ENCODE measurements at regions not wholly inside any gene's neighbourhood (a gene's known extent, or its start where the extent isn't known, plus 50 kb on each side); places are given as distances from the start of the nearest gene placed in this dataset.

- BruUV-seq (replicated peaks) = no TSS peak
- CTCF ChIA-PET = interaction anchor here (0.6 kb wide), 1 partner anchor 83 kb away, joined by 3 read pairs; no protein-coding TSS in a partner anchor
- Mint-ChIP-seq H3K4me1 (ENCODE audit: low read depth, unreplicated experiment) (peaks cover 13% of the 10 kb centered on the region), H3K27me3 (ENCODE audit: unreplicated experiment) (peaks cover 14% of the 10 kb centered on the region), H3K36me3 (ENCODE audit: insufficient read depth, unreplicated experiment) (no peaks in the 10 kb centered on the region), H3K27ac (ENCODE audit: unreplicated experiment) (no peak overlapping the region), H3K9me3 (ENCODE audit: low read depth, unreplicated experiment) (no peaks in the 10 kb centered on the region), H3K4me3 (ENCODE audit: low read depth, unreplicated experiment) (no peak overlapping the region)
- intact Hi-C loops (cut with micrococcal nuclease; ENCODE audit: unreplicated experiment) = no loop called here
- no peak for DNase-seq
- TF ChIP-seq, protein P1, sequence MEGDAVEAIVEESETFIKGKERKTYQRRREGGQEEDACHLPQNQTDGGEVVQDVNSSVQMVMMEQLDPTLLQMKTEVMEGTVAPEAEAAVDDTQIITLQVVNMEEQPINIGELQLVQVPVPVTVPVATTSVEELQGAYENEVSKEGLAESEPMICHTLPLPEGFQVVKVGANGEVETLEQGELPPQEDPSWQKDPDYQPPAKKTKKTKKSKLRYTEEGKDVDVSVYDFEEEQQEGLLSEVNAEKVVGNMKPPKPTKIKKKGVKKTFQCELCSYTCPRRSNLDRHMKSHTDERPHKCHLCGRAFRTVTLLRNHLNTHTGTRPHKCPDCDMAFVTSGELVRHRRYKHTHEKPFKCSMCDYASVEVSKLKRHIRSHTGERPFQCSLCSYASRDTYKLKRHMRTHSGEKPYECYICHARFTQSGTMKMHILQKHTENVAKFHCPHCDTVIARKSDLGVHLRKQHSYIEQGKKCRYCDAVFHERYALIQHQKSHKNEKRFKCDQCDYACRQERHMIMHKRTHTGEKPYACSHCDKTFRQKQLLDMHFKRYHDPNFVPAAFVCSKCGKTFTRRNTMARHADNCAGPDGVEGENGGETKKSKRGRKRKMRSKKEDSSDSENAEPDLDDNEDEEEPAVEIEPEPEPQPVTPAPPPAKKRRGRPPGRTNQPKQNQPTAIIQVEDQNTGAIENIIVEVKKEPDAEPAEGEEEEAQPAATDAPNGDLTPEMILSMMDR (IDR thresholded peaks at IDR 0.05; ENCODE audit: unreplicated experiment) = no peak
Measured at GRCh38 chr2:201970786-201971108, 62.9 kb upstream of the FZD7 start.

DNA sequence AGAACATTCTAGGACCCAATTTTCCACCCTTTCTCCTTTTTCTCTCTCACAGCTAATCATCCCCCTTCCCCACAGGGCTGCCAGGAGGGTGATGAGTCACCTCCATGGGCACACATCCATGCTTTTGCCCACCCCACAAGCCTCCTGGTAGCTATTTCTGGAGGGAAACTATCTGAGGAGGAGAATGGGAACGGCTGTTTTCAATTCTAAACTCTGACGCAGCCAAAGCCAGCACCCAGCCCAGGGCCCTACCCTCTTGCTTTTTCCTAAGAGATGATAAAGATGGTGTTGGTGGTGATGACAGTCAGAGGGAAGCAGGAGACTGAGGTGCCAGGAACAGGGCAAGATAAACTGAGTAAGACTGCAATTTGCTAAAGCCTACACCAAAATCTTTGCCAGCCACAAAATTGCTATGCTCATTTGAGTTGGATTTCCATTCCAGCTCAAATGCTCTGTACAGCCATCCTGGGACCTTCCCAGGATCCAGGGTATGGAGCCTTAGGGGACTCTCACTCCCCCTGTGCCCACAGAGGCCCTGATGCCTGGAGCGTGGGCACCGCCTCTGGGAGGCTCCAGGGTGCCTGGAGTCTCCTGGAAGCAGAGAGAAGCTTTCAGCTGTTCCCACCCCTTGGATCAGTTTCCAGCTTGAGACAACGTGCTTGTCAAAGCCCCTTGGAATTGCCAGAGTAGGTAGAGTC, 62.0 kb upstream of the FZD7 start:
- H3K4me3 Mint-ChIP-seq (ENCODE audit: low read depth, unreplicated experiment) = no peak overlapping the region
- DNase-seq = no peak
- H3K27ac Mint-ChIP-seq (ENCODE audit: unreplicated experiment) = no peak overlapping the region
- H3K9me3 Mint-ChIP-seq (ENCODE audit: low read depth, unreplicated experiment) = no peaks in the 10 kb centered on the region
- H3K27me3 Mint-ChIP-seq (ENCODE audit: unreplicated experiment) = peaks cover 14% of the 10 kb centered on the region
- no TSS peak for BruUV-seq (replicated peaks)
- peaks cover 9% of the 10 kb centered on the region for H3K4me1 Mint-ChIP-seq (ENCODE audit: low read depth, unreplicated experiment)
- CTCF ChIA-PET = no interaction called here
- TF ChIP-seq, protein P1 (IDR thresholded peaks at IDR 0.05; ENCODE audit: unreplicated experiment) = no peak
- intact Hi-C loops (cut with micrococcal nuclease; ENCODE audit: unreplicated experiment) = no loop called here
- no peaks in the 10 kb centered on the region for H3K36me3 Mint-ChIP-seq (ENCODE audit: insufficient read depth, unreplicated experiment)

DNA sequence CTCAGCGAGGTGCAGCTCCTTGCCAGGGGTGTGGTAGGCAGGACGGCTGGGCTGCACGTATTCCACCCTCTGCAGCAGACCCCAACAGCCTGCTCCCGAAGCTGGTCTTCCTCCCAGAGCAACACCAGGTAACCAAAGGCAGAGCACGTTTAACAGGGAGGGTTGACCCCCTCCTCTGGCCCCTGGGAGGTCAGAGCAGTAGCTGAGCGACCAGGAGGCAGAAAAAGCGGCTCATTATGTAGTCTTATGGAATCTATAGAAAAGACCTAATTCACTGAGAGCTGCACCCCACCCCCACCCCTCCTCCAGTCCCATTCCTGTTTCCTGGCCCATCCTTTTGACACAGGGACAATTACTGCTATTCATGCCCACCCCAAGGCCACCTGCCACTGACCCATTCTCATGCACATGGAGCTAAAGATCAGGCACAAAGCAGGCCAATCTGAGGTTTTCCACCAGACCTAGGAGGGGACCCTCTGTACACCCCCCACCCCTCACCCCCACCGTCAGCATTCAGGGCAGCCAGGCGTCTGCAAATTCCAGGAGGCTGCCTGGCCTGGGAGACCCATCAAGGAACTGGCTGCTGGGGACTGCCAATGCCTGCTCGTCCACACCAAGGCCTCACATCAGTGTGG, 60.9 kb upstream of the FZD7 start:
- Mint-ChIP-seq H3K27ac (ENCODE audit: unreplicated experiment) (no peak overlapping the region), H3K4me1 (ENCODE audit: low read depth, unreplicated experiment) (no peaks in the 10 kb centered on the region), H3K9me3 (ENCODE audit: low read depth, unreplicated experiment) (no peaks in the 10 kb centered on the region), H3K27me3 (ENCODE audit: unreplicated experiment) (peaks cover 14% of the 10 kb centered on the region), H3K4me3 (ENCODE audit: low read depth, unreplicated experiment) (no peak overlapping the region), H3K36me3 (ENCODE audit: insufficient read depth, unreplicated experiment) (no peaks in the 10 kb centered on the region)
- intact Hi-C loops (cut with micrococcal nuclease; ENCODE audit: unreplicated experiment) = no loop called here
- TF ChIP-seq, protein P1 (IDR thresholded peaks at IDR 0.05; ENCODE audit: unreplicated experiment) = no peak
- DNase-seq = no peak
- CTCF ChIA-PET = no interaction called here
- no TSS peak for BruUV-seq (replicated peaks)

DNA sequence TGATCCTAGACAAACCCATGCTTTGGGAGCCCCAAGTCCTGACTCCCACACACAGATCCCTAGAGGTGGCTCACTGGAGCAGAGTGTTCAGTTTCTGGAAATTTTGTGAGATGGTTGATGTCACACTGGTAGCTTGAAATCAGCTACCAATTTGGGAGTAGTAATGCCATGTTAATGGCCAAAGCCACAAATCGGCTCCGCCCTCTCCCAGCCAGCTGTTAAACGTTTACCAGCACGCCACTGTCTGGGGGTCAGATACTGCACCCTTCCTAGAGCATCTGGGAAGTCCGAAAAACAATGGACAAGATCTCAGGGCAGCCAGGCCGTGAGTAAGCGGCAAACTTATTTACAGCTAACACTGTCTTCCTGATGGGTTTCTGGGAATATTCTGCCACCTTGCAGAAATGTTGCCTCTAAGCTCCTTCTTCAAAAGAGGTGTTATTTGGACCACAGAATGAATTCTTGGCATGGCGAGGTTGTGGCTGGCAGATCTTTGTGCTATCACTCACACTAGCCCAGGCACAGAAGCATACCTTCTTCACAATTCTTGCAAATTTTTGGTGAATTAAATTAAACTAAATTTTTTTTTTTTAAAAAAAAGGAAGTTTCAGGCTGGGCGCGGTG, 60.2 kb upstream of the FZD7 start:
- CTCF ChIA-PET = no interaction called here
- BruUV-seq (replicated peaks) = no TSS peak
- H3K27ac Mint-ChIP-seq (ENCODE audit: unreplicated experiment) = no peak overlapping the region
- no peaks in the 10 kb centered on the region for H3K36me3 Mint-ChIP-seq (ENCODE audit: insufficient read depth, unreplicated experiment)
- H3K27me3 Mint-ChIP-seq (ENCODE audit: unreplicated experiment) = peaks cover 14% of the 10 kb centered on the region
- H3K4me3 Mint-ChIP-seq (ENCODE audit: low read depth, unreplicated experiment) = no peak overlapping the region
- TF ChIP-seq, protein P1 (IDR thresholded peaks at IDR 0.05; ENCODE audit: unreplicated experiment) = no peak
- no peaks in the 10 kb centered on the region for H3K4me1 Mint-ChIP-seq (ENCODE audit: low read depth, unreplicated experiment)
- intact Hi-C loops (cut with micrococcal nuclease; ENCODE audit: unreplicated experiment) = no loop called here
- no peaks in the 10 kb centered on the region for H3K9me3 Mint-ChIP-seq (ENCODE audit: low read depth, unreplicated experiment)
- no peak for DNase-seq

Data from Calu3 (cell line).